Common myeloid progenitor, CD34-positive (primary cell): ENCODE measurements at regions not wholly inside any gene's neighbourhood (a gene's known extent, or its start where the extent isn't known, plus 50 kb on each side); places are given as distances from the start of the nearest gene placed in this dataset.

Source experiments
- CTCF ChIA-PET: fragments of 350-600 bp; sonication (Branson Sonifier 250); formaldehyde crosslinking; loops from one replicate; lab custom pipeline; 2021; ENCODE audit warnings: antibody characterized with exemption; lab: Charles Lee
- POLR2A ChIA-PET: fragments of 350-600 bp; sonication (Branson Sonifier 250); formaldehyde crosslinking; loops from one replicate; lab custom pipeline; 2021; ENCODE audit warnings: antibody characterized with exemption; lab: Charles Lee
- DNase-seq, 3 donors: peaks; one replicate each; pipeline versions ENCODE4 v3.0.0 to v3.0.0-alpha.2; 2013
- H3K27ac ChIP-seq, 2 experiments: 1 replicate in 1 of 2; 2 replicates in 1 of 2; pipeline ENCODE4 v1.7.0; 2013; ENCODE audit warnings: inconsistent platforms in 2 of 2, low read length in 2 of 2, mild to moderate bottlenecking in 2 of 2, low read depth in 1 of 2, moderate library complexity in 1 of 2; ENCODE audit not compliant: severe bottlenecking in 2 of 2, insufficient read depth in 1 of 2, poor library complexity in 1 of 2
- H3K27me3 ChIP-seq, 5 experiments: replicated peaks in 2 of 5; 1 replicate in 3 of 5; 2 replicates in 2 of 5; pipeline versions ENCODE4 v1.6.1 to v1.7.0; 2013; ENCODE audit warnings: low read length in 4 of 5, mild to moderate bottlenecking in 2 of 5, moderate library complexity in 2 of 5, inconsistent platforms in 1 of 5; ENCODE audit not compliant: insufficient read depth in 5 of 5, control insufficient read depth in 4 of 5
- H3K36me3 ChIP-seq, 4 experiments: 1 replicate in 2 of 4; 2 replicates in 2 of 4; pipeline versions ENCODE4 v1.6.1 to v1.7.0; 2013; ENCODE audit warnings: low read length in 3 of 4, control low read depth in 1 of 4, mild to moderate bottlenecking in 1 of 4; ENCODE audit not compliant: control insufficient read depth in 4 of 4, insufficient read depth in 4 of 4
- H3K4me1 ChIP-seq, 4 experiments: 1 replicate in 3 of 4; 2 replicates in 1 of 4; pipeline versions ENCODE4 v1.6.1 to v1.7.1; 2013; ENCODE audit warnings: low read length in 3 of 4, mild to moderate bottlenecking in 3 of 4, control low read depth in 1 of 4, inconsistent platforms in 1 of 4, moderate library complexity in 1 of 4; ENCODE audit not compliant: control insufficient read depth in 4 of 4, insufficient read depth in 4 of 4; ENCODE audit errors: control extremely low read depth in 1 of 4
- H3K4me3 ChIP-seq, 7 experiments: 1 replicate in 4 of 7; 2 replicates in 3 of 7; pipeline versions ENCODE4 v1.5.1 to v1.7.0; 2013; ENCODE audit warnings: mild to moderate bottlenecking in 7 of 7, low read length in 6 of 7, moderate library complexity in 6 of 7, inconsistent platforms in 2 of 7, low read depth in 2 of 7, control low read depth in 1 of 7; ENCODE audit not compliant: insufficient read depth in 4 of 7, control insufficient read depth in 1 of 7; ENCODE audit errors: extremely low read depth in 1 of 7
- H3K9me3 ChIP-seq, 5 experiments: 1 replicate in 4 of 5; 2 replicates in 1 of 5; pipeline versions ENCODE4 v1.6.1 to v1.7.1; 2013; ENCODE audit warnings: low read length in 4 of 5, mild to moderate bottlenecking in 2 of 5, inconsistent platforms in 1 of 5, low read depth in 1 of 5, moderate library complexity in 1 of 5; ENCODE audit not compliant: control insufficient read depth in 4 of 5, insufficient read depth in 2 of 5; ENCODE audit errors: control extremely low read depth in 1 of 5
- WGBS: methylation state at CpG from one replicate; pipeline ENCODE4 v1.1.5; 2013; ENCODE audit not compliant: insufficient coverage; 5-methylcytosine and 5-hydroxymethylcytosine counted together

GRCh38 chr4:124958847-124959246 is 246.3 kb upstream of the ANKRD50 start:
- Histone ChIP-seq H3K4me3 (no peak overlapping the region), H3K27me3 (no peaks in the 10 kb centered on the region), H3K27ac (no peak overlapping the region), H3K36me3 (no peaks in the 10 kb centered on the region), H3K4me1 (no peaks in the 10 kb centered on the region), H3K9me3 (peaks cover 1 to 11% (median 5%) of the 10 kb centered on the region in 5 experiments)
- no CpG with 5 or more reads among the region's 1 CpG for WGBS
- no peak for DNase-seq
- CTCF ChIA-PET = no interaction called here
- POLR2A ChIA-PET = no interaction called here

GRCh38 chr4:124955476-124955875 is 242.9 kb upstream of the ANKRD50 start:
- H3K9me3 ChIP-seq = peaks cover 0 to 3% (median 0%) of the 10 kb centered on the region in 5 experiments
- H3K4me3 ChIP-seq = no peak overlapping the region
- no peaks in the 10 kb centered on the region for H3K4me1 ChIP-seq
- CTCF ChIA-PET = no interaction called here
- POLR2A ChIA-PET = no interaction called here
- no peak overlapping the region for H3K27ac ChIP-seq
- no peaks in the 10 kb centered on the region for H3K36me3 ChIP-seq
- H3K27me3 ChIP-seq = no peaks in the 10 kb centered on the region
- DNase-seq = no peak
- WGBS = 49% methylated on average over 2 of the region's 2 CpGs

GRCh38 chr4:124954046-124954445 is 241.5 kb upstream of the ANKRD50 start:
- Histone ChIP-seq H3K36me3 (no peaks in the 10 kb centered on the region), H3K4me1 (no peaks in the 10 kb centered on the region), H3K27ac (no peak overlapping the region), H3K27me3 (no peaks in the 10 kb centered on the region), H3K9me3 (no peaks in the 10 kb centered on the region), H3K4me3 (no peak overlapping the region)
- ChIA-PET POLR2A (no interaction called here), CTCF (no interaction called here)
- no peak for DNase-seq
- WGBS = 100% methylated on average over 1 of the region's 1 CpG

- H3K9me3 ChIP-seq = no peaks in the 10 kb centered on the region
- H3K4me1 ChIP-seq = no peaks in the 10 kb centered on the region
- H3K27me3 ChIP-seq = no peaks in the 10 kb centered on the region
- H3K4me3 ChIP-seq = no peak overlapping the region
- H3K27ac ChIP-seq = no peak overlapping the region
- no peaks in the 10 kb centered on the region for H3K36me3 ChIP-seq
- DNase-seq = no peak
- CTCF ChIA-PET = no interaction called here
- POLR2A ChIA-PET = no interaction called here
- WGBS = 100% methylated on average over 3 of the region's 4 CpGs
These were observed 241.0 kb upstream of the ANKRD50 start for GRCh38 chr4:124953486-124953885.

- no peak for DNase-seq
- CTCF ChIA-PET = no interaction called here
- H3K36me3 ChIP-seq = no peaks in the 10 kb centered on the region
- no peaks in the 10 kb centered on the region for H3K9me3 ChIP-seq
- no peaks in the 10 kb centered on the region for H3K27me3 ChIP-seq
- no peak overlapping the region for H3K27ac ChIP-seq
- H3K4me1 ChIP-seq = no peaks in the 10 kb centered on the region
- POLR2A ChIA-PET = no interaction called here
- no peak overlapping the region for H3K4me3 ChIP-seq
These were observed 240.5 kb upstream of the ANKRD50 start for GRCh38 chr4:124953061-124953460.

GRCh38 chr4:124952601-124953000 is 240.1 kb upstream of the ANKRD50 start:
- Histone ChIP-seq H3K9me3 (no peaks in the 10 kb centered on the region), H3K27me3 (no peaks in the 10 kb centered on the region), H3K27ac (no peak overlapping the region), H3K4me1 (no peaks in the 10 kb centered on the region), H3K36me3 (no peaks in the 10 kb centered on the region), H3K4me3 (no peak overlapping the region)
- ChIA-PET CTCF (no interaction called here), POLR2A (no interaction called here)
- no peak for DNase-seq

- DNase-seq = no peak
- no peaks in the 10 kb centered on the region for H3K9me3 ChIP-seq
- H3K27ac ChIP-seq = no peak overlapping the region
- CTCF ChIA-PET = no interaction called here
- H3K27me3 ChIP-seq = no peaks in the 10 kb centered on the region
- WGBS = 100% methylated on average over 1 of the region's 1 CpG
- H3K4me3 ChIP-seq = no peak overlapping the region
- POLR2A ChIA-PET = no interaction called here
- no peaks in the 10 kb centered on the region for H3K4me1 ChIP-seq
- H3K36me3 ChIP-seq = no peaks in the 10 kb centered on the region
These were observed 236.6 kb upstream of the ANKRD50 start for GRCh38 chr4:124948976-124949597.
